GM21825 (cell line): ENCODE measurements at regions not wholly inside any gene's neighbourhood (a gene's known extent, or its start where the extent isn't known, plus 50 kb on each side); places are given as distances from the start of the nearest gene placed in this dataset.

Experiments
- ATAC-seq: cut with Tn5 transposase; IDR thresholded peaks from one replicate; pipeline ENCODE4 v1.9.1; 2021; ENCODE audit warnings: mild to moderate bottlenecking, moderate library complexity; ENCODE audit not compliant: unreplicated experiment

- no peak for ATAC-seq
Observed at GRCh38 chr12:43054085-43054484, 464.5 kb upstream of the PRICKLE1 start.

DNA sequence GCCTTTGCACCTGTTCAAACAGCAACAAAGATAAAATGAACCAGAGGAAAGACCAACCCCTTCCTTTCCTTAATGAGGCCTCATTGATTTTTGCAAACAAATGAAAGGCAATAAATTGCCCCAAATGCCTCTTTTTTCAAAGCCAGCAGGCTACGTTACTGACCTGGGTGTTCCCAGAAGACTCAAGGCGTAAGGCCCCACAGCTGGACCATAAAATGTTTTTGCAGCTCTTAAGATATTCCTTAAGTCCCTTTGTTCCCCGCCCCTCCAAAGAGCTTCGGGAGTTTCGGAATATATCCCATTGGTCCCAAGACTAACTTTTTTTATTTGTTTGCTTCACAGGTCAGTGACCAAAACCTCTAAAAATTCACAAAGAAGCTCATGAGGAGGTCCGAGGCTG, 462.9 kb upstream of the PRICKLE1 start:
- no peak for ATAC-seq

DNA sequence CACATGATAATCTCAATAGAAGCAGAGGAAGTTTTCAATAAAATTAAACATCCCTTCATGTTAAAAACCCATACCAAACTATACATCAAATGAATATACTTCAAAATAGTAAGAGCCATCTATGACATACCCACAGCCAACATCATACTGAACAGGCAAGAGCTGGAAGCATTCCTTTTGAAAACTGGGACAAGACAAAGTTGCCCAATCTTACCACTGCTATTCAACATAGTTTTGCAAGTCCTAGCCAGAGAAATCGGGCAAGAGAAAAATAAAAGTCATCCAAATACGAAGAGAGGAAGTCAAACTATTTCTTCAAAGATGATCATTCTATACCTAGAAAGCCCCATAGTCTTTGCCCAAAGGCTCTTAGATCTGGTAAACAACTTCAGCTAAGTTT, 454.7 kb upstream of the PRICKLE1 start:
- no peak for ATAC-seq

- ATAC-seq, result no peak
Observed at GRCh38 chr12:43038991-43039390, 449.4 kb upstream of the PRICKLE1 start.

GRCh38 chr12:43029971-43030370, 440.4 kb upstream of the PRICKLE1 start:
- ATAC-seq, result no peak

DNA sequence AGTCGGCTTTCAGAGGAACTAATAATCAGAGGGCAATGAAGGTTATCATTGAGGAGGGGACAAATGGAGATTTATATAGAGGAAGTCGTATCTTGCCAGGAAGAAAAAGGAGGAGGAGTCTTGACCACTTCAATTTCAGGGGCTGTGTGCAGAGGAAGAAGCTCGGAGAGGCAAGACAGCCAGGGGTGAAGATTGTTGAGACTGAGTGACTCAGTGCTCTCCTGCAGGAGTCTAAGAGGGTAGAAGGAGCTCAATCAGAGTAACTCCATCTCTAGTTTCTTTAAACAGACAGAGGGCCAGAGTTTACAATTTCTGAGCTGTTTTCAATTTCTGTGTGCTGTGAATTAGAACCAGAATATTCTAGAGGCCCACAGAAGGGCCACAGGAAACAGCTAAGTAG, 439.3 kb upstream of the PRICKLE1 start:
- ATAC-seq, result no peak

GRCh38 chr12:43022838-43023237, 433.3 kb upstream of the PRICKLE1 start:
- ATAC-seq, result no peak

DNA sequence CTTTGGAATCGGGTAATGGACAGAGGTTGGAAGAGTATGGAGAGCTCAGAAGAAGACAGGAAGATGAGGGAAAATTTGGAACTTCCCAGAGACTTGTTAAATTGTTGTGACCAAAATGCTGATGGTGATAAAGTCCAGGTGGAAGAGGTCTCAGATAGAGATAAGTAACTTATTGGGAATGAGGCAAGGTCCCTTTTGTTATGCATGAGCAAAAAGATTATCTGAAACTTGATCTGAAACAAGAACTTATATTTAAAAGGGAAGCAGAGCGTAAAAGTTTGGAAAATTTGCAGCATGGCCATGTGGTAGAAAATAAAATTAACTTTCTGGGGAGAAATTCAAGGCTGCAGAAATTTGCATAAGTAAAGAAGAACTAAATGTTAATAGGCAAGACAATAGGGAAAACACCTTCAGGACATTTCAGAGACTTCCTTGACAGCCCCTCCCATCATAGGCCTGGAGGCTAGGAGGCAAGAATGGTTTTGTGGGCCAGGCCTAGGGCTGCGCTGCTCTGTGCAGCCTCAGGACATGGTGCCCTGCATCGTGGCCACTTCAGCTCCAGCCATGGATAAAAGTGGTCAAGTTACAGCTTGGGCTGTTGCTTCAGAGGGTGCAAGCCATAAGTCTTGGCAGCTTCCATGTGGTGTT, 425.7 kb upstream of the PRICKLE1 start:
- ATAC-seq, result no peak

DNA sequence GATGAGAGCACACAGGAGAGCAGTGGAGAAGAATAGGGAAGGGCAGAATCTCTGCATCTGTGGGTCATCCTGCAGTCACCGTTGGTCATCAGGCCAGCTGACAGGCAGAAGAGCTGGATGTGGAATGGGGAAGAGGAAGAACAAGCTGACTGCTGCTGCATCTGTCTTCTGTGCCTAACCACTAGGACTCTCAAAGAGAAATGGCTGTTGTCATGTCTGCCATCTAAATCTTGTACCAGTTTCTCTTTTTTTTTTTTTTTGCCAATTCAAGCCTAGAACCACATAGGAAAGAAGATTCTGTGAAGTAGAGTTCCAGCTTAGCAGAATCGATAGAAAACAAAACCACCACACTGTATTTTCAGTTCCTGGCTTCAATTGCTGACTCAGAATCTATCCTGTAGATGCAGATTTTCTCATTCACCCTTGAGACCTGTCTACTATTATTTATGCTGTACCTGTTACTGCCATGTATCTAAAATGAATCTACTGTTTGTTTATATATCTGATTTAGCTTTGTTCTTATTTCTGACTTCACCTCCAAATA, 421.9 kb upstream of the PRICKLE1 start:
- peak; percentile 91 for ATAC-seq

GRCh38 chr12:43009846-43010240, 420.3 kb upstream of the PRICKLE1 start:
- ATAC-seq, result no peak

- no peak for ATAC-seq
Observed at GRCh38 chr12:43008953-43009845, 419.7 kb upstream of the PRICKLE1 start.

- ATAC-seq, result no peak
Observed at GRCh38 chr12:43004908-43005307, 415.4 kb upstream of the PRICKLE1 start.

DNA sequence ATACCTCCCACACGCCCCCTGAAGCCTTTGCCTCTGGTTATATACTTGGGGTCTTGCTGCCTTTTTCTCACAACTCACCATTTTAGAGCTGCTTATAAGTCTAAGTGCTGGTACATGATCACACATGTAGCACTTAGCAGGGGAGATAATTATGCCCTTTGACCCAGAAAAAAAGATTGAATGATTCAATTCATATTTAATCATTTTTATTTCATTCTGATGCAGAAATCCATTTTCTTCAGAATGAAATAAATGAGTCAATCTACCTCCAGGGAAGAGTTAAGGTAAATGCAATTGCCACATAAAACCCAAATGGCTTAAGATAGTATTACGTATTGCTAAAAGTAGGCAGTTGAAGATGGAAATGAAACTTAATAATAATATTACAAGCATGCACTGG, 414.6 kb upstream of the PRICKLE1 start:
- no peak for ATAC-seq

GRCh38 chr12:42996869-42997431, 407.4 kb upstream of the PRICKLE1 start:
- no peak for ATAC-seq

DNA sequence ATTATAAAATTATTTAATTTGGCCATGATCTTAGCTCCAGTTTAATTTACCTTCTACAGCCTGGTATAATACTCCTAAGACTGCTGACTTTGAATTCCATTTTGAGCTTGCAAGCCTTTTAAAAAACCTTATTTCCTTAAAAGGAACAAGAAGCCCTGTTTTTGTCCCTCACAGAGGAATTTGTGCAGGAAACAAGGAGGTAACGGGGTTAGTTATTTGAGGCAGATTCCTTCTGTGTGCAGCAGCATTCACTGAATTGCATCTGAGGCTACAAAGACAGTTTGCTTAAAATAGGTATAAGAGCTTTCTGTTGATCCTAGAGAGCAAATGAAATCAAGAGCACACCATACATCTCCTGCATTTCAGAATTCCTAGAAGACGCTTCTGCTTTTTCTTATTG, 403.3 kb upstream of the PRICKLE1 start:
- ATAC-seq, result no peak

GRCh38 chr12:42990387-42990786, 400.8 kb upstream of the PRICKLE1 start:
- no peak for ATAC-seq

- no peak for ATAC-seq
Observed at GRCh38 chr12:42987216-42987650, 397.7 kb upstream of the PRICKLE1 start.

- no peak for ATAC-seq
Observed at GRCh38 chr12:42985506-42985905, 396.0 kb upstream of the PRICKLE1 start.

DNA sequence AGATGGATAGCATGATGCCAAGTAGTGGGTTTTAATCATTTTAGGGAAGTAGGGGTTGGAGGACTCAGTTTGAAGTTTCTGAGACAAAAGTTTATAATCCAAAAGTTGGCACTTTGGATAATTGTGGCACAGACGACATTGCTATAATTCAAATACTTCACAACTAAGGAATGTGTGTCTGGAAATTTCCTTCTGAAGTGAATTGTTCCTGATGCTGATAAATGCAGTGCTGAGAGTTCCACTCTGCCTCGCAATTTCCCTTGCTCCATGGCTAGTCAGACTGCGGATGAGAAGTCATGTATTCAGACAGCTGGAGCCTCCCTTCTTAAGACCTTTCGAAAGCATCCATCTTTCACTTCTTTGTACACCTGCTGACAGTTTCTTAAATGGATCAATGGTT, 393.3 kb upstream of the PRICKLE1 start:
- no peak for ATAC-seq

GRCh38 chr12:42981379-42981778, 391.8 kb upstream of the PRICKLE1 start:
- ATAC-seq, result no peak

- ATAC-seq, result no peak
Observed at GRCh38 chr12:42980441-42980840, 390.9 kb upstream of the PRICKLE1 start.

DNA sequence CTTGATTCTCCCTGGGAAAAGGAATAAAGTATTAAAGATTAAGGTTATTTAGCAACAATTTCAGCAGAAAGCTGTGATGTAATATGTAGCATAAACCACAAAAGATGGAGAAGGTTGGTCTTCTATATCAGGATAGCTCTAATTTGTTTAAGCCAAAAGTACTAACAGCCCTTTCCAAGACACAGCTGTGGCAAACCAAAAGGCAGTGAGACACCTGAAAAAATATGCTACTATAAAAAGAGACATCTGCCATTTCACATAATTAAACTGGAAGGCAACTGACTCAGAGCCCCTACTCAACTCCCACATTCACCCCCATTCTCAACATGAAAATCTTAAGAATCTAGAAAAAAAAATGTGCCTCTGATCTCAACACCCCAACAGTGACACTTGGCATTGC, 390.2 kb upstream of the PRICKLE1 start:
- no peak for ATAC-seq
